GM21717 (cell line): ENCODE measurements at regions not wholly inside any gene's neighbourhood (a gene's known extent, or its start where the extent isn't known, plus 50 kb on each side); places are given as distances from the start of the nearest gene placed in this dataset.
"Not testable (repeated sequence)": the region's sequence is repeated elsewhere in the genome, so short reads cannot be mapped to it uniquely, and the experiment has no call there.

ENCODE experiments used
- ATAC-seq: cut with Tn5 transposase; IDR thresholded peaks from one replicate; pipeline ENCODE4 v1.9.1; 2021; ENCODE audit warnings: mild to moderate bottlenecking, moderate library complexity; ENCODE audit not compliant: unreplicated experiment

- ATAC-seq, result no peak
Observed at GRCh38 chr5:89069591-89069990, 186.6 kb upstream of the MEF2C start.

GRCh38 chr5:89067362-89067761, 184.4 kb upstream of the MEF2C start:
- no peak for ATAC-seq

GRCh38 chr5:89065919-89066318, 182.9 kb upstream of the MEF2C start:
- ATAC-seq, result peak; percentile 91

- no peak for ATAC-seq
Observed at GRCh38 chr5:89064736-89065135, 181.8 kb upstream of the MEF2C start.

GRCh38 chr5:89064054-89064453, 181.1 kb upstream of the MEF2C start:
- no peak for ATAC-seq

- ATAC-seq, result no peak
Observed at GRCh38 chr5:89060768-89061167, 177.8 kb upstream of the MEF2C start.

GRCh38 chr5:89059274-89059673, 176.3 kb upstream of the MEF2C start:
- ATAC-seq, result no peak

GRCh38 chr5:89055695-89056085, 172.7 kb upstream of the MEF2C start:
- no peak for ATAC-seq

- ATAC-seq, result no peak
Observed at GRCh38 chr5:89055015-89055694, 172.2 kb upstream of the MEF2C start.

- no peak for ATAC-seq
Observed at GRCh38 chr5:89053547-89053946, 170.6 kb upstream of the MEF2C start.

GRCh38 chr5:89050062-89050461, 167.1 kb upstream of the MEF2C start:
- not testable (repeated sequence) for ATAC-seq

- ATAC-seq, result no peak
Observed at GRCh38 chr5:89047571-89047970, 164.6 kb upstream of the MEF2C start.

GRCh38 chr5:89045216-89045615, 162.2 kb upstream of the MEF2C start:
- no peak for ATAC-seq

- no peak for ATAC-seq
Observed at GRCh38 chr5:89044674-89045200, 161.8 kb upstream of the MEF2C start.

GRCh38 chr5:89043676-89044075, 160.7 kb upstream of the MEF2C start:
- ATAC-seq, result peak; percentile 68

- ATAC-seq, result no peak
Observed at GRCh38 chr5:89042746-89043145, 159.8 kb upstream of the MEF2C start.

- ATAC-seq, result no peak
Observed at GRCh38 chr5:89041976-89042375, 159.0 kb upstream of the MEF2C start.

- no peak for ATAC-seq
Observed at GRCh38 chr5:89041249-89041779, 158.3 kb upstream of the MEF2C start.

- no peak for ATAC-seq
Observed at GRCh38 chr5:89036704-89037489, 153.9 kb upstream of the MEF2C start.

GRCh38 chr5:89036166-89036565, 153.2 kb upstream of the MEF2C start:
- no peak for ATAC-seq

GRCh38 chr5:89034588-89034987, 151.6 kb upstream of the MEF2C start:
- no peak for ATAC-seq

- ATAC-seq, result no peak
Observed at GRCh38 chr5:89030798-89031197, 147.8 kb upstream of the MEF2C start.
